ENCODE measurements at regions not wholly inside any gene's neighbourhood (a gene's known extent, or its start where the extent isn't known, plus 50 kb on each side); places are given as distances from the start of the nearest gene placed in this dataset.

- Histone ChIP-seq H3F3A (replicated peaks; ENCODE audit: low read depth) (no peaks in the 10 kb centered on the region), H3K27me3 (ENCODE audit: insufficient read depth) (no peaks in the 10 kb centered on the region), H3K9me2 (ENCODE audit: insufficient read depth) (no peaks in the 10 kb centered on the region), H3K4me1 (ENCODE audit: insufficient read depth) (no peaks in the 10 kb centered on the region), H2AFZ (no peak overlapping the region), H3K4me2 (no peak overlapping the region), H3K27ac (ENCODE audit: low read depth) (no peak overlapping the region), H3K79me2 (replicated peaks; ENCODE audit: insufficient read depth) (no peaks in the 10 kb centered on the region), H4K20me1 (replicated peaks; ENCODE audit: insufficient read depth) (no peaks in the 10 kb centered on the region), H3K36me3 (ENCODE audit: insufficient read depth) (no peaks in the 10 kb centered on the region), H3K4me3 (no peak overlapping the region)
- ATAC-seq, result no peak
- Mint-ChIP-seq H3K4me1 (no peaks in the 10 kb centered on the region), H3K4me3 (no peak overlapping the region; the same call in 2 of the 3 replicates), H3K27me3 (ENCODE audit: insufficient read depth, low read depth, poor library complexity) (peaks cover 12% of the 10 kb centered on the region), H3K9me3 (no peaks in the 10 kb centered on the region; the same call in 2 of the 3 replicates), H3K27ac (peak overlapping the region; percentile 37; the same call in 1 of the 2 replicates), H3K36me3 (ENCODE audit: low read depth) (no peaks in the 10 kb centered on the region)
- TF ChIP-seq EZH2 (IDR thresholded peaks at IDR 0.05; ENCODE audit: low read depth, unreplicated experiment), result no peak
- TF ChIP-seq REST (IDR thresholded peaks at IDR 0.05; ENCODE audit: unreplicated experiment), result no peak
- TF ChIP-seq CREB1 (CRISPR knock-in tag; IDR thresholded peaks at IDR 0.05; ENCODE audit: low read depth), result no peak
- TF ChIP-seq POLR2AphosphoS5 (IDR thresholded peaks at IDR 0.05; ENCODE audit: low read depth), result no peak
- TF ChIP-seq ZNF114 (CRISPR knock-in tag; IDR thresholded peaks at IDR 0.05), result no peak
- no peak for TF ChIP-seq NANOG (IDR thresholded peaks at IDR 0.05; ENCODE audit: borderline replicate concordance)
- TF ChIP-seq ZNF462 (CRISPR knock-in tag; IDR thresholded peaks at IDR 0.05), result no peak
- no peak for TF ChIP-seq CTCF (conservative IDR thresholded peaks at IDR 0.05; ENCODE audit: low read depth in 2 of 2)
- no peak for TF ChIP-seq ZNF331 (CRISPR knock-in tag; IDR thresholded peaks at IDR 0.05; ENCODE audit: low read depth)
- no peak for TF ChIP-seq ETS1 (IDR thresholded peaks at IDR 0.05)
- no peak for TF ChIP-seq STAT1 (IDR thresholded peaks at IDR 0.05; ENCODE audit: unreplicated experiment)
- TF ChIP-seq EZH2phosphoT487 (IDR thresholded peaks at IDR 0.05; ENCODE audit: unreplicated experiment), result no peak
- TF ChIP-seq JUNB (IDR thresholded peaks at IDR 0.05; ENCODE audit: unreplicated experiment), result no peak
- no peak for DNase-seq (ENCODE audit: low spot score)
Measured at GRCh38 chr22:49303061-49303735, 524.5 kb downstream of the BRD1 start.

All from GM23338 (cell line).